CD1c-positive myeloid dendritic cell (primary cell): ENCODE measurements at regions not wholly inside any gene's neighbourhood (a gene's known extent, or its start where the extent isn't known, plus 50 kb on each side); places are given as distances from the start of the nearest gene placed in this dataset.
A peak's percentile ranks its signal among the peaks of the same experiment; 100 is the strongest.

Experiments used
- DNase-seq: peaks from one replicate; pipeline ENCODE4 v3.0.0-alpha.2; 2016; ENCODE audit errors: extremely low spot score

DNA sequence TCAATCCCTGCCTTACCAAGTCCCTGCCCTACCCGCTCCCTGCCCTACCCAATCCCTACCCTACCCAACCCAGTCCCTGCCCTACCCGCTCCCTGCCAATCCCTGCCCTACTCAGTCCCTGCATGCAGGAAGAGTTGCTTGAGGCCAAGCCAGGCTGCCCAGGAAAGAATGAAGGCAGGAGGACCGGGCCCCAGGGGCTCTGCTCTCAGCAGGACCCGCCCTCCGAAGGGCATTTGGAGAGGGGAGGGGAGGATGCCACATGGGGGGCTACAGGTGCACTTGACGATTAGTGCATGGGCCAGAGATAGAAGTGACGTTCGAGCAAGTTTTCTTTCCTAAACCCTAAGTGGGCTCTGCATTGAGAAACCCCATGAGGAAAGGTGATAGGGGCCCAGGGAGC, 581.2 kb downstream of the TBC1D22A start:
- no peak for DNase-seq

DNA sequence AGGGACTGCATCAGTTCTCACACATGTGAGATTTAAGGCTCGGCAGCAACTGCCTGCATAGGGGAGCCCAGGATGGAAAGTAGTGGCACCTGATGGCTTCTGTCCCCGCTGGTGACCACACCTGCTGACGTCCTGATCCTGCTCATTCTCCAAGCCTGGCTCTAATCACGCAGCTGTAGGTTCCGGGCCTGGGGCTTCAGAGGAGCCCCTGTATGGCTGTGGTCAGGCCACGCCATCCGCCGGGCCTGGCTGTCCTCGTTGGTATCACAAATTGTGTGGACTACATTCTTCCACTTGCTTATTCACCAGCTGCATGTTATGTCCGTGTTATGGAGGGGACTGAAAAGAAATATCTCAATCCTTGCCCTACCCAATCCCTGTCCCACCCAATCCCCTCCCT, 580.0 kb downstream of the TBC1D22A start:
- no peak for DNase-seq

DNA sequence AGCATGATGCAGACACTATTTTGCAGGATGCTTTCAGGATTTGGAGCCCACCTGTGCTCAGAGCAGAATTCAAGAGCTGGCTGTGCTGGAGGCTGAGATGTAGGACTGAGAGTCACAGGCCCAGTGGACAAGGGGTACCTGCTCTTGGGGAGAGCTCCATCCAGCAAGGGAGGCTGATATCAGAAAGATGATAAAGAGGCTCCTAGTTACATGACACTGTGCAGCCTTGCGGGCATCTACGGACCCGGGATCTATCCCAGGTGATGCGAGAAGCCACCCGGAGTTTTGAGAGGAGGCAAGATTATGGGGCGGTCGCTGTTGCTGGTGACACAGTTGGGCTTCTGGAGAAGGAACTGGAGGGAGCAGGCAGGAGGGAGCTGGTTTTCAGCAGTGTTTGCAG, 579.0 kb downstream of the TBC1D22A start:
- DNase-seq = no peak

DNA sequence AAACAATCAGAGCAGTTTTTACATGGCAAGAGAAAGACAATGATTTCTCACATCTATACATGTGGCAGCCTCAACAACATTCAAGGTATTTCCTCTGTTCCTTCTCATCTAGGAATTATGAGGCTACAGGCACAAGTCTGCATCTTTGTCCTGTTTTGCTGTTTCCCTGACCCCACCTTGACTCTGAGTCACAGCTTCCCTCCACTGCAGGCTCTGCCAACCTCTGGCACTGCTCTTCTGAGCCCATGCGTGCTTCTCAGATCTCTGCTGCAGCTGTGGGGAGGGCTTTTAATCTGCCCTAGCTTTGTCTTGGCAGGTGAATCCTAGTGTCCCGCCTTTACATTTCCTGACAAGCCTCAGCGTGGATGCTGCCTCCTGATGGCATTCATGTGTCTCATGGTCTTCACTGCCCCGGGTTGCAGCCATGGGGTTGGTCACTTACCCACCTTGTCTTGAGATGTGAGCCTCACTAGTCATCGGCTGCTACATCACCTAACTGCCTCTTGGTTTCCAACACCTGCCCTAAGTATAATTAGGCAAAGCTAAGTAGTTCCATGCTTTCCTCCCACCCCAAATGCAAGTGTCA, 578.5 kb downstream of the TBC1D22A start:
- DNase-seq = no peak

DNA sequence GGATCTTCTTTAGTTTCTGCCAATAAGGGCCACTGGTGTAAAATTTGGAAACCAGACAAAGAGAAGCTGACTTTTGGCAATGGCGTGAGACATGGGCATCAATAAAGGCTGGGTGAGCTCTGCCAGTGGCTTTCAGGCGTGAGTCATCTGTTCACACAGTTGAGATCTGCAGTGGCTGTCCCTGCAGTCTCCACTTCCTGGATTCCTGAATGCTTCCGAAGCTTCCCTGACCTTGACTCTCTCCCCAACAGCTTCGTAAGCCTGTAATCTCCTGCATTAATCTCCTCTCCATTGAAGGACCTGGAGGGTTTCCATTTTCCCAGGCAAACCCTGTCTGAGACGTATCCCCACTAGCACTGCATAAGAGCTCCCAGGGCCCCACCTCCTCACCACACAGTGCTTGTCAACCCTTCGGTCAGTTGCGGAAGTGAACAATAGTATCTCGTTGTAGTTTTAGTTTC, 574.7 kb downstream of the TBC1D22A start:
- peak; percentile 1 for DNase-seq

DNA sequence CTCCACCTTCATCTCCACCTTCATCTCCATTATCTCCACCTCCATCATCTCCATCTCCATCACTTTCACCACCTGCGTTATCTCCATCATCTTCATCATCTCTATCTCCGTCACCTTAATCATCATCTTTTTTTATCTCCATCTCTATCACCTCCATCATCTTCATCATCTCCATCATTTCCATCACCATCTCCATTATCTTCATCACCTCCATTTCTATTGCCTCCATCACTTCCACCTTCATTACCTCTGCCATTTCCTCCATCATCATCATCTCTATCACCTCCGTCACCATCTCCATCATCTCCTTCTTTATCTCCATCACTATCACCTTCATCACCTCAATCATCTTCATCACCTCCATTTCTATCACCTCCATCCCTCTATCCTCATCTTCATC, 573.5 kb downstream of the TBC1D22A start:
- DNase-seq = no peak

DNA sequence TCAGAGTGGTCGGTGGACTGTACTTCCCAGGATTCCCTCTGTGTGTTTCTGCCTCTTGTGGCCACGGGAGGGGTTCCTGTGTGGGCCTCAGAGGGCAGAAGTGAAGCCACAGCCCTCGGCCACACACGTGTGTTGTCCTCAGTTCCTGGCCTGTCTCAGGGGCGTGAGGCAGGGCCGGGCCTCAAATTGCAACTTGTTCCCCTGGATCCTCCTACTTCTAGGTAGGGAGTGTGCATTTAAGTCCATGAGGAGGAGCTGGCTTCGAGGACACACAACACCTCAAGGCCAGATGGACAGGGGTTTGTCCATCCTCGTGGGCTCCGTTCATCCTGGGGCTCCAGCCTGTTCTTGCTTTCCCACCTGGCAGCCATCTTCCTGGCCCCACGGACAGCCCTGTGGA, 573.0 kb downstream of the TBC1D22A start:
- DNase-seq = no peak

DNA sequence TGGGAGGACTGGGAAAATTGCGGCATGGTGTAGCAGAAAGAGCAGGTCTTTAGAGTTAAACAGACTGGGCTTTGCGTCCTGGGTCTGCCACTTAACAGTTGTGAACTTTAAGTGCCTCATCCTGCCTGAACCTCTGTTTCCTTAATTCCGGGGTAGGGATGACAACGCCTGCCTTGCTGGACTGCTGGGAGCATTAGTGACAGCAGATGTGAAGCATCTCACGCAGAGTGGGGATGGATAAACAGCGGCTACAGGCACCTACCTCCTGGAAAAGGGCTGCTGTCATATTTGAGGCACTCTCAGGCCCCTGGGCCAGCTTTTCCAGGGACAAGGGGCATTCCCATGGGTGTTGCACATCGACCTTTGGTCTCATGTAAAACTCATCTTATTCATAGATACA, 572.2 kb downstream of the TBC1D22A start:
- DNase-seq = no peak

DNA sequence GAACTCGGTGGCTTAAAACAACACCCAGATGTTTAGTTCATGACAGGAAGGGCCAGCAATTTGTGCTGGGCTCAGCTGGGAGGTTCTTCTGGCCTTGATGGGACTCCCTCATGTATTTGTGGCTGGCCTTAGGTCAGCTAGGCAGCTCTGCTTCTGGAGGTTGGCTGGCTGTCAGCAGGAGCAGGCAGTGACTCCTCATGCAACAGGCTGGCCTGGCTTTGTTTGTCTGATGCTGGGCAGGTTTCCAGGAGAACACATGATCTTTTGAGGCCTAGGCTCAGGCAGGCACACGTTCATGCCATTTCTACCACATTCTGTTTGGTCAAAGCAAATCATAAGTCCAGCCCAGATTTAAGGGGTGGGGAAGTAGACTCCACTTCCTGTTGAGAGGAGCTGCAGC, 571.2 kb downstream of the TBC1D22A start:
- DNase-seq = no peak

DNA sequence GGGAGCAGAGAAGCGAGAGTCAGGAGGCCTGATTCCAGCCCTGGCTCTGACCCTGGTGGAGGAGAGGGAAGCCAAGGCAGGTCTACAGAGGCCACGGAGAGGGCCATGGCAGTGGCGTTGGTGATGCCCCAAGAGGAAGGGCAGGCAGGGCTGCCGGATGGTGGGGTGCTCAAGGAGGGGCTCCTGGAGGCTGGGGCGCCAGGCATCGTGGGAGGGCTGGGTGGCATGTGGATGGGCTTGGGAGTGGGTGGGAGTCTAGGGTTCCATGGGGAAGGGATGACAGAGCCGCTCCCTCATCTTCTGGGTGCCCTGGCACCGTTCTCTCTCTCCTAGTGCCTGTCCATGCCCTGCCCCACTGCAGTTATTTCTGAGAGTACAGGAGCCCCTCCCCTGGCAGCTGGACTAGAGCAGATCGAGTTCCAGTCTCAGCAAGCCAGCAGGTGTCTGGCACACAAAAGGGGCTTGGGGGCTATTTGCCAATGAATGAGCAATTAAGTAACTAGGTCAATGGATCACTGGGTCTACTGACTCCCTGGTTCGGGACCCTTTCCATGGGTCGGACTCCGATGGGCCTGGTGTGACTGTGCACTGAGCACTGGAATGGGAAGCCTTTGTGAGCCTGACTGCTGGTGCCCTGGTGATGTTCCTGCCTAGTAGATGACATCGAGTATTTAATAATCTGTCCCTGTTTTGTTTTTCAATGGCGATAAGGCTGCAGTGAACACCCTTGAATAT, 570.0 kb downstream of the TBC1D22A start:
- no peak for DNase-seq

DNA sequence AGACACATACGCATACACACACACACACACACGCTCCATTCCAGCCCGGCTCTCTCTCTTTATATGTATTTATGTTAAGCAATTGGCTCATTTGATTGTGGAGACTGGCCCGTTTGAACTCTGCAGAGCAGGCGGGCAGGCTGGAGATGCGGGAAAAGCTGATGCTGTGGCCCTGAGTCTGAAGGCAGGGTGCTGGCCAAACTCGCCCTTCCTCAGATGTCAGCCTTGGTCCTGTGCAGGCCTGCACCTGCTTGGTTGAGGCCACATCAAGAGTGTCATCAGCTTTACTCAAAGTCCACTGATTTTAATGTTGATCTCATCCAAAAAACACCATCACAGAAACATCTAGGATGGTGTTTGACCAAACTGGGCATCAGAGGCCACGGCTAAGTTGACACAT, 569.3 kb downstream of the TBC1D22A start:
- DNase-seq = no peak

DNA sequence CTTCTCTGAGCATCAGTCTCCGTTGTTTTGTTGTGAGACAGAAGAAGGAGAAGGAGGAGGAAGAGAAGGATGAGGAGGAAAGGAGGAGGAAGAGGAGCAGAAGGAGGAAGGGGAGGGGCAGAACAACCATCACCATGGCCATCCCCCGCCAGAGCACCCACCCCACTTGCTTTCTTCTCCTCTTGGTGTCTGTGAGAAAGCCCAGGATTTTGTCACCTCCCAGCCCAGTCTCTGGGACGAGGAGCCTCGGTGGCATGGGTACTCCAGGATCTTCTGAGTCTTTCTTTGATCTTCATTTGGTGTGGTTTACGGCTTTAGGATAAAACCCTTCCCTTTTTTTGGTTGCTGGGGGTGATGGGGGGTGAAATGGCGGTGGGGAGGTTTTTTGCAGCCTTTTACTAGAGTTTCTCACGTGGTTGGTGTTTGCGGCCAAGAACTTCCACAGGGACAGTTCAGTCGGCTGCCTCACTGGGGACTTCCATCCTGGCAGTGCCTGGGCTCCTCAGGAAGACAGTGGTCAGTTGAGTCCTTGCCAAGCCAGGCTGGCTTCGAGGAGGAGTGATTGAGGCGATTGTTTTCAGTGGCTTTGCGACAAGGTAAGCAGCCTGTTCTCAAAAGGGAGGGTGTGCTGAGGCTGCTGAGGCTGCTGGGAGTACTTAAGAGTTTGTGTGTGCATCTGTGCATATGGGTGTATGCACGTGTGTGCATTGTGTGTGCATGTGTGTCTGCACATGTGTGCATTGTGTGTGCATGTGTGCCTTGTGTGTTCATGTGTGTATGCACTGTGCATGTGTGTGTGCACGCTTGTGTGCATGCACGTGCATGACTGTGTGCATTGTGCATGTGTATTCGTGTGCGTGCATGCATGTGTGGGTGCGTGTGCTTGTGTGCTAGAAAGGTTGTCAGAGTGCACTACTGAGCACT, 567.5 kb downstream of the TBC1D22A start:
- DNase-seq = no peak

DNA sequence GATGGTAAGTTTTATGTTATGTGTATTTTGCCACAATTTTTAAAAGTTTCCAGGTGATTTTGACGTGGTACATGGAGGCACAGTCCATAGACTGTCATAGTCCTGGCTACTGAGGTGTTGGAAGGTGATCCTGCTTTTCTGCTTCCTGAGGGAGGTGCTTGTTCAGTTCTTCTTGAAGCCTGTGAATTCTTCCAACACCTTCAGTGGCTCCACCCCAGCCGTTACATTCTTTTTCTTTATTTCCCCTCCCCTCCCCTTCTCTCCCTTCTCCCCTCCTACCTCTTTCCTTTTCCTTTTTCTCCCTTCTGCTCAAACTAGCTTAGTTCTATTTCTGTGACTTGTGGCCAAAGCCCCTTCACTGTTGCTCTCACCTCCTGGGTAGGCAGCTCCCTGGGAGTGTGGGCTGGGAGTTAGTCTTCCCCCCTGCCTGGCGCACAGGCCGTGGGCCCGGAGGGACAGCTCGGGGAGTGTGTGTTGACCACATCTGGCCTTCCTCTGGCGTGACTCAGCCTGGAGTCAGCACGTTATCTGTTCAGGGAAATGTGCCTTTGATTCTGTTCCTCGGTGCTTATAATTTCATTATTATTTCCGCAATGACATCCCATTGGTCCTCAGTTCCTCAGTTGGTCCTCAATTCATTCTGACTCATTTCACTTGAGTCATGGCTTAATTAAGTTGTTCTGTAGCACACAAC, 566.2 kb downstream of the TBC1D22A start:
- DNase-seq = no peak

DNA sequence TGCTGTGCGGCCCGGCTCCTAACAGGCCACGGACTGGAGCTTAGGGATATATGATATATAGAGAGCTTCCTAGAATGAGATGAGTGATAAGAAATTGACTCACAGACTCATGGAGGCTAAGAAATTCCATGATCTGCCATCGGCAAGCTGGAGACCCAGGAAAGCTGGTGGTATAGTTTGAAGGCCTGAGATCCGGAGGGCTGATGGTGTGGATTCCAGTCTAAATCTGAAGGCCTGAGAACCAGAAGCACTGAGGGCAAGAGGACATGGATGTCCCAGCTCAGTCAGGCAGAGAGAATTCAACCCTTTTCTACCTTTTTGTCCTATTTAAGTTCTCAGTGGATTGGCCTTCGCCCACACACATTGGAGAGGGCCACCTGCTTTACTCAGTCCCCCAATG, 564.8 kb downstream of the TBC1D22A start:
- no peak for DNase-seq

DNA sequence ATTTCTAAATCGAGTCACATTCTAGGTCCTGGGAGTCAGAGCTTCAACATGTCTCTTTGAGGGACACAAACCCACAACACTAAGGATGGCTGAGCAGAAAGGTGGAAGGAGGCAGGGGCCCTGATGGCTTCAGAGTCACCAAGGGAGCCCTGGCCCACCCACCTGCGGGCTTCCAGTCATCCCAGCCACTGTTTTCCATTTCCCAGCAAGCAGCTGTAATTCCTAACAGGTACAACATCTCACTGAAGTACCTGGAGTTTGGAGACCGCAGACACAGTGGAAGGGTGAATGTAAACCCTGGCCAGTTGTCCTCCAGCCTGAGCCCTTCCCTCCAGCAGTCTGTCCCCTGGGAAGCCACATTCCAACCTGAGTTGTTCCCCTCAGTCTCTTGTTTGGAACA, 562.8 kb downstream of the TBC1D22A start:
- no peak for DNase-seq

DNA sequence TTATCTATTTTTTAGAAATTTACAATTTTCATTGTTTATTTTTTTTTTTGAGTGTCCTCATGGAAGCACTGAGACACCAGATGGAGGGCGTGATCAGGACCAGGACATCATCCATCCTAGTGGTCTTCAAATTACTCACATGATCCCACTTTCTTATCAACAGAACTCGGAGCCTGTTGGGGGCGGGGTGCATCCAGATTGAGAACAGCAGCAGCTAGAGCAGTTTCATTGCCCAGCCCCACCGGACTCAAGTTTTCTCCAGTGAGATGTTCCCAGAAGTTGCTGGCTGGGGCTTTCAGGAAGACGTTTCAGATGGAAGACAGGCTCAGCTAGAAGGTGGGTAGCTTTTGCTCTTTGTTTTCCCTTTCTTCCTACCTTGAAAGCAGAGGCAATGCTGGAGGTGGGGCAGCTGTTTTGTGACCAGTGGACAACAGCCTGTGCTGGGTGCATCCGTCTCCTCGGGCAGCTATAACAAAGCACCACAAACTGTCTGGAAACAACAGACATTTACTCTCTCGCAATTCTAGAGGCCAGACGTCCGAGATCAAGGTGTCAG, 562.1 kb downstream of the TBC1D22A start:
- DNase-seq = no peak

DNA sequence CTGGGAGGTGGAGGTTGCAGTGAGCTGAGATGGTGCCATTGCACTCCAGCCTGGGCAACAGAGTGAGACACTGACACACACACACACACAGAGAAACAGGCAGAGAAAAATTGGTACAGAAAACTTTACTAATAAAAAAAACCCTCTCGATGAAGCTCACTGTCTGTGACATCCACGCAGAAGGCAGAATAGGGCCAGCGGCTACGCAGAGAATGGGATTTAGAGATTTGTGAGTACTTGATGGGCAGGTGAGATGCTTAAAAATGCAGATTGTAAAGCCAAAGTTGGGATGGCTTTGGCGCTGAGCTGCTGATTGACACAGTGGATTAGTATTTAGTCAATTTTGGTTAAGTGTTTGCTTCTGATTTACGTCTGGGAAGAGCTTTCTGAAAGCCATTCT, 561.1 kb downstream of the TBC1D22A start:
- DNase-seq = no peak

DNA sequence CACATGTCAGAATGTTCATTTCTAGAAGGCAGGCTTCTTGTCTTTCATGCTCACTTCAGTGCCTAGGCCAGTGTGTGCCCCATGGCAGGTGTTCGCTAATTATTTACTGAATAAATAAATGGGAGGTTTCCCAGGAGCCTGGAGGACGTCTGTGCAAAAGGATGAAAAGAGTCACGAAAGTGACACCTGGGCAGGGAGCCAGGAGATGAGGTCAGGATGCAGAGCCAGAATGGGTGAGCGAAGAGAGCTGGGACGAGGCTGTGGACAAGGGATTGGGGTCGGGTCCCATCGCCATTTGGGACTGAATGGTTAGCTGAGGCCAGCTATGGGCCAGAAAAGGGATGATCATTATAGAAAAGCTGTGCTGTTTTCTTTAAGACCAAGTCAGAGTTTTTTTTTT, 560.4 kb downstream of the TBC1D22A start:
- no peak for DNase-seq

DNA sequence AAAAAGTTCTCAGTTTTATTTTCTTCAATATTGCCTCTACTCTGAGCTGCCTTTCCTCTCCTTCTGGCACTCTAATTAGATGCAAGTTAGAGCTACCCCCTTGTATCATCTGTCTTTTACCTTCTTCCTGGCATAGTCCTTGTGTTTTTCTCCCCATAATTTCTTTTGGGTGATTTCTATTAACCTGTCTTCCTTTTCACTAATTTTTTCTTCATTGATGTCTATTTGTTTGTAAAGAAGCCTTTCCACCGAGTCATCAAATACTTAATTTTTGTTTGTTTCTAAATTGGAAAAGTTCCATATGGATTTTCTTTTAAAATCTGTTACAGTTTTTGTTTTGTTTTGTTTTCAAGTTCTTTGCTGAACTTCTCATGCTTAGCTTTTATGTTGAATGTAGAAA, 558.1 kb downstream of the TBC1D22A start:
- no peak for DNase-seq

DNA sequence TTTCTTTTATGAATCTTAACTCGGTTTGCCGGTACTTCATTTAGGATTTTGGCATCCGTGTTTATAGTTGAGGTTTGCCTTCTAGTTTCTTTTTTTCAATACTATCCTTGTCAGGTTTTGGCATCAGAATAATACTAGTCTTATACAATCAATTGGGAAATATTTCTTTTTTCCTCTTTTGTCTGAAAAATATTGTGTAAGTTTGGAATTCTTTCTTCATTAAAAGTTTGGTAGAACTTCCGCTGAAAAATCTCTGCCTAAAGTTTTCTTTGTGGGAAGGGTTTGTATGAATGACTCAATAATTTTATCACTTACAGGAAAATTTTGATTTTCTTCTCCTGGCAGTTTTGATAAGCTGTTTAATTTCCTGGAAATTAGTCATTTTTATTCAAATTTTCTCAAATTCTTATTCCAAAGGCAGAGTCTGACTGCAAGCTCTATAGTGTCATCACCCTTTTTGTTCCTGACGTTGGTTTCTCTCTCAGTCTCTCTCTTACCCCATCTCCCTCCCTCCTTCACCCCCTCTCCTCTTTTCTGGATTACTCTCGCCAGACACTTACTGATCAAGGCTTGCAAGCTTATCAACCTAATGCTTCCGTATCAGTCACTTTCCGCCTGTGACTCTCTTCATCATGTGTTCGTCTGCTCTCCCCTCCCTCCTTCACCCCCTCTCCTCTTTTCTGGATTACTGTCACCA, 555.7 kb downstream of the TBC1D22A start:
- DNase-seq = no peak

DNA sequence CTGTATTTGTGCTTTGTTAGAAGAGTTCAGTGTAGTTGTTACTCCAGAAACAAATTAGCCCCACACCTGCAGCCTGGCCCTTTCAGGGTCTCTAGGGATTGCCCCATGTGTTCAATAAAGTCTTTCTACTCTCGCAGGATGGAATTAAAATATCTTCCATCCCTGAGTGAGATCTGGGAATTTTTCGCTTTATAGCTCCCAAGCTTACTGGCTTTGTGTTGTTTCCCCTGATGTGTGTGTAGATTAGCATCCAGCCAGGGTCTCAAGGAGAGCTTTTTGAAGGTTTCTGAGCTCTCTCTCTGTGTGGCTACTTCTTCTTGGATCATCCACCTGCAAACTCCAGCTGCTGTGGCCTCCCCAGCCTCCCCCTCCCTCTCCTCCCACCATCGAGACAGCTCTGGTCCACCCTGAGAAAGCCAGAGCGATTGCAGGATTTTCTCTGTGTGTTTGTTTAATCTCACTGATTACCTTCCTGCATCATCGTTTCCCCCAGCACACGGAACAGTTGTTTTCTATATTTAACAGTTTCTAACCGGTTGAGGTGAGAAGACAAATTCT, 553.5 kb downstream of the TBC1D22A start:
- no peak for DNase-seq
